ENCODE measurements at regions not wholly inside any gene's neighbourhood (a gene's known extent, or its start where the extent isn't known, plus 50 kb on each side); places are given as distances from the start of the nearest gene placed in this dataset.

DNA sequence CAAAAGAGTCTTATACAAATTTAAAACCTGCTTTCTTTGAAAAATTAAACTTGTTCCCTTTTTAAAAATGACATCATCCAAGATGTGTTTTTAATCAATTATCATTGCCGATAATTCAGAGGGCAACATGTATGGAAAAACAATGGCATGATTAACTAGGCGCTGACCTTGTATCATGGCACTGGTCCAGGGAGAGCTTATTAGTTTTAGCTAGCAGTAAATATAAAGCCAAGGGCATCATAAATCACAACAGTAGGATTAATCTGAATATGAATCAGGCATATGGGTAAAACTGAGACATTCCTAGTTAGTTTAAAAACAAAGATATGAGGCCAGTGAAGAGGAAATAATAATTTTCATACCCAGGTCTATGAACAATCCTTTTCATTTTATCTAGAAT lies 374.0 kb downstream of the HDGFL1 start:
- 50 to 84% methylated on average over 2 of the region's 2 CpGs for WGBS, 2 donors (ENCODE audit: low coverage in 1 of 2)
- no peaks in the 10 kb centered on the region for H3K9me3 ChIP-seq
- TF ChIP-seq POLR2A (IDR thresholded peaks at IDR 0.05): no peak
- TF ChIP-seq, protein P1, sequence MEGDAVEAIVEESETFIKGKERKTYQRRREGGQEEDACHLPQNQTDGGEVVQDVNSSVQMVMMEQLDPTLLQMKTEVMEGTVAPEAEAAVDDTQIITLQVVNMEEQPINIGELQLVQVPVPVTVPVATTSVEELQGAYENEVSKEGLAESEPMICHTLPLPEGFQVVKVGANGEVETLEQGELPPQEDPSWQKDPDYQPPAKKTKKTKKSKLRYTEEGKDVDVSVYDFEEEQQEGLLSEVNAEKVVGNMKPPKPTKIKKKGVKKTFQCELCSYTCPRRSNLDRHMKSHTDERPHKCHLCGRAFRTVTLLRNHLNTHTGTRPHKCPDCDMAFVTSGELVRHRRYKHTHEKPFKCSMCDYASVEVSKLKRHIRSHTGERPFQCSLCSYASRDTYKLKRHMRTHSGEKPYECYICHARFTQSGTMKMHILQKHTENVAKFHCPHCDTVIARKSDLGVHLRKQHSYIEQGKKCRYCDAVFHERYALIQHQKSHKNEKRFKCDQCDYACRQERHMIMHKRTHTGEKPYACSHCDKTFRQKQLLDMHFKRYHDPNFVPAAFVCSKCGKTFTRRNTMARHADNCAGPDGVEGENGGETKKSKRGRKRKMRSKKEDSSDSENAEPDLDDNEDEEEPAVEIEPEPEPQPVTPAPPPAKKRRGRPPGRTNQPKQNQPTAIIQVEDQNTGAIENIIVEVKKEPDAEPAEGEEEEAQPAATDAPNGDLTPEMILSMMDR (IDR thresholded peaks at IDR 0.05): no peak
- TF ChIP-seq POLR2AphosphoS5 (IDR thresholded peaks at IDR 0.05): no peak
- no peak for TF ChIP-seq EP300 (IDR thresholded peaks at IDR 0.05; ENCODE audit: low read depth)
- no peak for DNase-seq
- intact Hi-C loops (cut with DNase I; ENCODE audit: low total_unique reads) (no loop called here), in situ Hi-C loops (cut with MboI; ENCODE audit: low pct_ligation_motif_present in 1 of 4, low pct_unique_long_range_greater_than_20kb in 1 of 4, low sequenced_read_pairs in 3 of 4) (no loop called here)
- H3K27me3 ChIP-seq: no peaks in the 10 kb centered on the region
- no peaks in the 10 kb centered on the region for H3K36me3 ChIP-seq
- H3K27ac ChIP-seq: no peak overlapping the region
- H3K4me3 ChIP-seq: no peak overlapping the region
- no peaks in the 10 kb centered on the region for H3K4me1 ChIP-seq

DNA sequence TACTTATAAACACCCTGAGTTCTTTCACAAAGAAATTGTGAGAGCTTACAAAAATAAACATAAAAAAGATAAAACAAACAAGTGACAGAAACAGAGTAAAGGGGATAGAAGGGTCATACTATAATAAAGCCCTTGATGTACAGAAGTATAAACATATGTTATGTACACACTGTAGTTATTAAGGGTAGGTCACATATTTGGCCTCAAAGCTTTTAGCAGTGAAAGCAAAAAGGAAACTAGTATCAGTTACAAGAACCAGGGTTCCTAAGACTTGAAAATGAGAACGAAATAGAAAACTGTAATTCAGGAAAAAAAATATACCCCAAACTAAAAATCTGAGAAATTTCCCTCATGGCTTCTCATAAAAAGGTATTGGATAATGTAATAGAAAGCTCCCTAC lies 380.6 kb downstream of the HDGFL1 start:
- no peak for DNase-seq

DNA sequence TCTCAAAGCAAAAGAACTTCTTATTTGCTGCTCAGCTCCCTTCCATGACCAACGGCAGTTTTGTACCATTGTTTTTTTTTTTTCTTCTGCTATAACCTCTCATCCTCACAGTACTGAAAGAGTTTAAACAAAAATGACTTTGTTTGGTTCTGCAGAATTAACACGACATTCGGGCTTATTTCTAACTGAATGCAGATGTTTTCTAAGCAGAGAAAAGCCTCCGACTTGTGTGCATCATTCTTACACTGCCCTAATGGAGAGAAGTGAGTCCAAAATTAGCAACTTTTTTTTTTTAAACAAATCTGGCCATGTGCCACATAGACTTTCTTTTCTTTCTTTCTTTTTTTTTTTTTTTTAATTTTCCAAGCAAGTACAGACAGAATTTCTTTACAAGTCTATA lies 382.7 kb downstream of the HDGFL1 start:
- H3K36me3 ChIP-seq: no peaks in the 10 kb centered on the region
- WGBS, 2 donors (ENCODE audit: low coverage in 1 of 2): 47 to 69% methylated on average over 4 of the region's 4 CpGs
- no peak for DNase-seq
- H3K27me3 ChIP-seq: no peaks in the 10 kb centered on the region
- H3K4me1 ChIP-seq: peaks cover 0 to 8% (median 3%) of the 10 kb centered on the region in 4 donors
- intact Hi-C loops (cut with DNase I; ENCODE audit: low total_unique reads) (no loop called here), in situ Hi-C loops (cut with MboI; ENCODE audit: low pct_ligation_motif_present in 1 of 4, low pct_unique_long_range_greater_than_20kb in 1 of 4, low sequenced_read_pairs in 3 of 4) (no loop called here)
- TF ChIP-seq, protein P1 (IDR thresholded peaks at IDR 0.05): no peak
- TF ChIP-seq EP300 (IDR thresholded peaks at IDR 0.05; ENCODE audit: low read depth): no peak
- TF ChIP-seq POLR2A (IDR thresholded peaks at IDR 0.05): no peak
- no peak for TF ChIP-seq POLR2AphosphoS5 (IDR thresholded peaks at IDR 0.05)
- H3K4me3 ChIP-seq: no peak overlapping the region
- H3K27ac ChIP-seq: no peak overlapping the region
- H3K9me3 ChIP-seq: no peaks in the 10 kb centered on the region

More for the DNA sequence above, 380.6 kb downstream of the HDGFL1 start:
- no peaks in the 10 kb centered on the region for H3K9me3 ChIP-seq
- no peaks in the 10 kb centered on the region for H3K4me1 ChIP-seq
- no peak for TF ChIP-seq POLR2AphosphoS5 (IDR thresholded peaks at IDR 0.05)
- no peak for TF ChIP-seq EP300 (IDR thresholded peaks at IDR 0.05; ENCODE audit: low read depth)
- TF ChIP-seq POLR2A (IDR thresholded peaks at IDR 0.05): no peak
- TF ChIP-seq, protein P1 (IDR thresholded peaks at IDR 0.05): no peak
- no peaks in the 10 kb centered on the region for H3K36me3 ChIP-seq
- in situ Hi-C loops (cut with MboI; ENCODE audit: low pct_ligation_motif_present in 1 of 4, low pct_unique_long_range_greater_than_20kb in 1 of 4, low sequenced_read_pairs in 3 of 4) (no loop called here), intact Hi-C loops (cut with DNase I; ENCODE audit: low total_unique reads) (no loop called here)
- no peak overlapping the region for H3K4me3 ChIP-seq
- H3K27ac ChIP-seq: no peak overlapping the region
- H3K27me3 ChIP-seq: no peaks in the 10 kb centered on the region
- WGBS, 2 donors (ENCODE audit: low coverage in 1 of 2): 53 to 62% methylated on average over 1 of the region's 1 CpG

DNA sequence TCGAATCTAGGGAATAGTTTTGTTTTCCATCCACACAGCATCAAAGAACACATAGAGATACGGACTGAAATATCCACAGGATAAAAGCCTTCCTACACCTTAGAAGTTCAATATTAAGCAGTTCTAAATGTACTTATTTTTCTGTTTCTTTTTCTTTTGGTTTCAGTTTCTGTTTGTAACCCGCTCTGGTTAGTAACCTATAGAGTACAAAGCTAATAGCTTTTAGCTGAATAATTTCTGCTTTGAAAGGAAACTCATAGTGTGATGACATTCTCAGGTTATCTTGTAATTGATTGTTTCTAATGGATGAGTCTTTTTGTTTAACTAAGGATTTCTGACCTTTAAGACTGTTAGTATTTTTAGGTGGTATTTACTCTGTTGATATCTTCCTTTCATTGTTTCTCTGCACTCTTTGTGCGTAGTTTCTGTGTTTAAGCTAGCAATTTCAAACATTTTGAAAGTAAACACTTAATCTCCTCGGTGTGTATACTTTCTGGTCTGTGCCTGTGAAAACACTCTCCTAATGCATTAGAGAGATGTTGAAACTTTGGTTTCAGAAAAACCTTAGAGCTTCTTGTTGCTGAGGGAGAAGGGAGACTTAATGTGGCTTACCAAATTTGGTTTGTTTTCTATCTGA lies 385.5 kb downstream of the HDGFL1 start:
- H3K27me3 ChIP-seq: no peaks in the 10 kb centered on the region
- TF ChIP-seq EP300 (IDR thresholded peaks at IDR 0.05; ENCODE audit: low read depth) (no peak), POLR2A (IDR thresholded peaks at IDR 0.05) (no peak), POLR2AphosphoS5 (IDR thresholded peaks at IDR 0.05) (no peak)
- TF ChIP-seq, protein P1 (IDR thresholded peaks at IDR 0.05): no peak
- H3K4me1 ChIP-seq: peaks cover 0 to 8% (median 3%) of the 10 kb centered on the region in 4 donors
- no peak for DNase-seq
- 25 to 29% methylated on average over 5 of the region's 5 CpGs for WGBS, 2 donors (ENCODE audit: low coverage in 1 of 2)
- H3K4me3 ChIP-seq: peak overlapping the region in 2 of 4 donors; percentile 4 to 21
- in situ Hi-C loops (cut with MboI; ENCODE audit: low pct_ligation_motif_present in 1 of 4, low pct_unique_long_range_greater_than_20kb in 1 of 4, low sequenced_read_pairs in 3 of 4) (no loop called here), intact Hi-C loops (cut with DNase I; ENCODE audit: low total_unique reads) (no loop called here)
- H3K27ac ChIP-seq: no peak overlapping the region
- H3K36me3 ChIP-seq: no peaks in the 10 kb centered on the region
- H3K9me3 ChIP-seq: no peaks in the 10 kb centered on the region

All from transverse colon (tissue), 4 donors.